DMS53 treated with DMSO at 0.1 percent for 48 hours (cell line): ENCODE measurements at regions not wholly inside any gene's neighbourhood (a gene's known extent, or its start where the extent isn't known, plus 50 kb on each side); places are given as distances from the start of the nearest gene placed in this dataset.

Experiments used
- DNase-seq: peaks from one replicate; lab custom pipeline; 2025; ENCODE audit not compliant: unreplicated experiment; lab: John Stamatoyannopoulos, UW

GRCh38 chr1:58890113-58890512 is 106.3 kb upstream of the JUN start:
- no peak for DNase-seq

DNA sequence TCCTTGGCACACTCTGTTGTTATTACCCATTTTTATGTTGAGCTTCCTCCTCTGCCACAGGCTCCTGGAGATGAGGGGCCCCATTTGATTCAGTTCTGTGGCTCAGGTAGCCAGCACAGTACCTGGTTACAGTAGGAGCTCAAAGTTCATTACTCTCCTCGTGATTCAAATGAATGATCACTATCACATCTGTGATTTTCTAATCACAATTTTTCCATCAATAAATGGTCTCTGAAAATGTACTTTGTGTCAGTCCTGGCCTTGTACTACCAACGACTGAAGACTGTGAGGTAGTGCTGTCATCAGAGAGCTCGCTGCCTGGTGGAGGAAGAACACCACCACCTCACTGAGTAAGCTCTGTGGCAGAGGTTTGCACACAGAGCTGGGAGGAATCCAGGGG is 106.8 kb upstream of the JUN start:
- DNase-seq, result no peak

GRCh38 chr1:58891347-58891746 is 107.5 kb upstream of the JUN start:
- DNase-seq, result no peak

DNA sequence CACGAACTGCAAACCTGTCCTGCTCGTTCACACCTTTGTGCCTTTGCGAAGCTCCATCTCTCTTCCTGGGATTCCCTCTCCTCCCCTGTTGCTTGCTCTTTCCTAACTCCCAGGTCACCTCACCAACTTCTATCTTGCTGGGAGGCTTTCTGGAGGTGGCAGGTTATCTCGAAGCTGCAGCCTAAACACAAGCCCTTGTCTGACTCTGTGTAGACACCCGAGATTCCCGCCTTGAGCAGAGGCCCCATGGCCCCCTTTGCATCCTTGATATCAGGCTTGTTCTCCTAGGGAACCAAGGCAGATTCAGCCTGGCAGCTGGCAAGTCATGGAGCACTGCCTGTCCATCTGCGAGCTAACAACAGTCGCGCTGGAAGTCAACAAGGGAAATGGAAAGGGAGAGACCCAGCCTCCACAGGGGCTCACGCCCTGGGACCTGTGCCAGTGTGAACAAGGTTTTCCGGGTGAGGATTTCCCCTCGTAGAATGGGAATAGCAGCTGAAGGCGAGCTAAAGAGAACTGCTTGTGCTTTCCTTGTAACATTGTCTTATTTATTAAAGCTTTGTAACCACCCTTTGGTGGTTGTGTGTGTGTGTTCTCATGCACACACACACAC is 109.5 kb upstream of the JUN start:
- peak; percentile 84 for DNase-seq

DNA sequence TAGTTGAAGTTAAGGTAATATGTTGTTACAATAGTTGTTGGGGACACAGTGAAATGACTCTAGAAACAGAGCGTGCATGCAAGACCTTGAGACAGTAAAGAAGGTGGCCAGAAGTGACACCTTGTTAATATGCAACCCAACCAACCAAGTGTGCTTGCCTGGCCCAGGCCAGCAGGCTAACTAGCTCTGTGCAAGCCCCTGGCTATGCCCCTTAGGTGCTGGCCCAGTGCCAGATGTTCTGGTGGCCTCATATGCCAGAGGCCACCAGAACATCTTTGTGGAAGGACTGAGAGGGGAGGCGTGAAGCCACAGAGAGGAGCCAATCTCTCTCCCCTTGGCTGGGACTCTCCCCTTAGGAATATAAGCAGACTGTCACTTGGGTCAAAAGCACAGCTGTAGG is 111.2 kb upstream of the JUN start:
- DNase-seq, result no peak

DNA sequence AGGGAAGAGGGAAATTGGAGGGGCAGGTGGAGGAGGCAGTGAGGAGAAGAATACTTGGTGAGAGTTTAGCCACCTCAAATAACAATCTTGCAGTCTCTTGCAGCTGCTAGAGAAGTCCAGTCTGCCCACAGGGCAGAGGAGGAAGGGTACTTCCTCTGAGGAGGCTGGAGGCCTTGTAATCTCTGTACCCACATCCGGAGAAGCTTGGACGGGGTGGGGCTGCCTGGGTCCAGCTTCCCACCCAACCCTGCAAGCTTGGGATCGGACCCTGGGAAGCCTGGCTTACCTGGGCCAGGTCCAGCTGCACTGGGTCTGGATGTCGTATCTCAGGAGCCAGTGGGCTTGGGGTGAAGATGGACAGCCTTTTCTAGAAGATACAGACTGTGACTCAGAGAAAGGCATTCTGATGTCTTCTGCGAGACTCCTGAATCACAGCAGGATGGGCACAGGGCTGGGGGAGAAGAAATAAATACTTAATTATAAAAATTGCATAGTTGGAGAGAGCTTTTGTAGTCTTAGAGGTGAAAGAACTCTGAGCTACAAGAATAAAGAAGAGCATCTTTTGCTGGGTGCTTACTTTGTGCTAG is 111.8 kb upstream of the JUN start:
- no peak for DNase-seq

DNA sequence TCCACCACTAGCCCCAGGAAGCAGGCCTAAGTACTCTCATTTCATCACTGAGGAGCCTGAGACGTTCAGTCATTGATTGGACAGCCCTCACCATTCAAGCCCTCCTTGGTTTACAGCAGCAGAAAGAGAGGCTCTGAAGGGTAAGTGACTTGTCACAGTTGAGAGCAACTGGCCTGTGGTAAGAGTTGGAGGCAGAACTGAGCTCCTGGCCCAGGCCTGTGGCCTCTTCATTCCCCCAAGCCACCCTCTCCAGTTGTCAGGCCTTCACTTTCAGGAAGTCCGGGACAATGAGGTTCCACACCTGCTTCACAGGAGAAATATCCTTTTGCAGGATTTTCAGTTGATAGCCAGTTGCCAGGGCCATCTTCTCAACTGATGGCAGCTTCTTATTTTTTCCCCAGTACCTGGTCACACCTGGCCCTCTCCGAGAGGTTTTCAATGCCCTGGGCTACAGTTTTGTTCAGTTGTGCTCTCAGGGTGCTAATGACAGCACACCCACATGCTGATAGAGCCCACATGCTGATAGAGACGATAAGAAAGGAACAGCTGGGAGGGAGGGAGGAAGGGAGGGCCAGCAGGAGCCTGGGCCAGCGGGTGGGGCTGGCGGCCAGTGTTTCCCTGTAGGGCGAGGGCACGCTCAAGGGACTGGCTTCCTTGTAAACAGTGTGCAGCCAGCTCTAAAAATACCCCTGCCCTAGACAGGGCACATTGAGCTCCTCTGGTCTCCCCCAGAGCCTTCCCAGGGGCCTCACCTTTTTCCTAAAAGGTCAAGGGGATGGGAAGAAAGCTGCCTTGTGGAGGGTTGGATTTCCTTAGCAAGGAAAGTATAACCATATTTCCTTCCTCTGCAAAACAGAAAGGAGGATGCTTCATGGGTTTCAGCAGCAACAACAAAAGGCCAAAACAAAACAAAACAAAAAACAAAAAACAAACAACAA is 112.7 kb upstream of the JUN start:
- DNase-seq, result peak; percentile 90

DNA sequence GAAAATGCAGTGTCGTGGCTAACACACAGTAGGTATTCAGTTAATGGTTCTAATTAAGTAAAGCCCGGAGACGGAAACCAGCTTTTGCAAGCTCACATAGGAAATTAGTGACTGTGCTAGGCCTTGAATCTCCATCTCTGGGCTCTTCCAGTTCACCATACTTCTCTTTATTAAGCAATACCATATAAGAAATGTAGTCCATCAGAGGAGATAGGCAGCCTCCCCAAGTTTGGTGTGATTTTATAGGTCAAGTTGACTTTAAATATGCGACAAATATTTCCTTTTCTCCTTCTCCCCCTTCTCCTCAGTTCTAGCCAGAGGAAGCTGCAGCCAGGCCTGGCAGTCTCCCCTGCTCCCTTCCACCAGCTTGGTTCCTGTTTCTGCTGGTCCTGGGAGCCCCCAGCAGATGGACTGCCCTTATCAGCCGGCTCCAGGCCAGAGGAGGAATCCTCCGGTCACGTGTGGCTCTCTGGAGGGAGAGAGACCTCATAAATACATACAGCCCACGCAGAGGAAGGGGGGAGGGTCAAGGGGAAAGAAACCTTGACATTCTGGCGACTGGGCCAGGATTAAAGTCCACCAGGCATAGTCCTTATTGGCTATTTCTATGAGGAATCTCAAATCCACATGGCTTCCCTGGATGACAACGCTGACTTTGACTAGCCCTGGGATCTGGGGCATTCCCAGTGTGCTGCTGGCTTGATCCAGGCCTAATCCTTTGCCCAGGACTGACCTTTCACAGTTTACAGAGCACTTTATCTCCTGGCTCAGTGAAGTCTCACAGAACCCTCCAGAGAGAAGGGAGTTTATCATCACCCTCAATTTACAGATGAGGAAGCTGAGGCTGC is 115.1 kb upstream of the JUN start:
- peak; percentile 26 for DNase-seq

GRCh38 chr1:58899587-58900271 is 115.9 kb upstream of the JUN start:
- no peak for DNase-seq

DNA sequence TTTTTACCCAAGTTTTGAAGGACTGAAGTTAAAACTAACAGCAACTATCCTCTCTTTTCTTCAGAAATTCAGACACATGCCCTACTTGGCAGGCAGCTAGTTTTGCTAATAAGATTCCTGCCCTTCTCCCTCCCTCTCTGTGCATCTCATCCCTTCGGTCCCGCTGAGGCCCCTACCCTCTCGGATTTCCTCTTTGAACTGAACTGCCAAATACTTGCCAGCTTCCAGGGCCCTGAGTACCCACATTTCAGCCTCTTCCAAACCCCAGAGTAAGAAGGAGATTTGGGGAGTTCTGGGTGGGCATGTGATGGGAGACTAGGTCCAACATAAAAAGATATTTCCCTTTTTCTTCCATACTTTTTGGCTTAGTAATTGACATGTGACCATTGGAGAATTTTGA is 116.5 kb upstream of the JUN start:
- DNase-seq, result no peak

DNA sequence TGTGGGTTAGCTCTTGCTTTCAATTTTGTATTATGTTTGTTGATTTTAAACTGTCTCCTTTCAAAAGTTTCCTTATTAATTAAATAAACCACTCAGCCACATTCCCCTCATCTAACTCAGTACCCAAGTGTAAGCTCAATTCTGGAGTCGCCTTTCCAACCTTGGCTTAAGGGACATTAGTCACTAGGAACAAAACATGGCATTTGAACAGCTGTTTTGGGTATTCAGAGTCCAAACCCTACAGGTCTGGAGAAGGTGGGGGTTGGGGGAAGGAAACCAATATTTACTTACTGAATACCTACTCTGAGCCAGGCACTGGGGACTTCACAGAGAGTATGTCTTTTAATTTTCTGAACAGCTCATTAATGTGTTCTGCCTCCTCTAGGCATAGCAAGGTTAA is 117.2 kb upstream of the JUN start:
- DNase-seq, result peak; percentile 49

DNA sequence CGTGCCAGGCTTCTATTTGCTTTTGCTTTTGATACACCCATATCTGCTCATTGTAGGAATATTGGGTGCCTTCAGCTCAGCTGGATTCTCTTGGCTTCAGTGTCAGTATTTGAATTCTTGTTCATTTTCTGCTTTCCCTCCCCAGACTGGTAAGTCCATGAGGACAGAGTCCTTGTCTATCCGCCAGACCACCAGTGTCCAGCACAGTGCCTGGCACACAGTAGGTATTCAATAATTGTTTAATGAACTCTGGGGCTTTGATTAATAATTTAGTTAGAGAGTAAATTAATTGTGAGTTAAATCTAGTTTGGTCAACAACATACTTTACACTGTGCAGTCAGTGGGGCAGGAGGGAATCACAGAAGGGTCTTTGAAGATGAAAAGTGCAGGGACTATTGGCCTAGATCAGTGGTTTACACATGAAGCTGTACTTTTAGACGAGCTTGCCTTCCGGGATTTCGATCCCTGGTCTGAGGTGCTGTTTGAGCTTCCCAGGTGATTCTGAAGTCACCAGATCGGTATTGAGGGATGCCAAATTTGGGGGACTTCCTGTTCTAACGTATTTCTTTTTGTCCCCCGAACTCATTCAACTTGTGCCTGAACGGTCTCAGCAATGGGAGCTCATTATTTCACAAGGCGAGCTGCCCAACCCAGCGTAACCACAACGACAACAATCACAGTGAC is 119.1 kb upstream of the JUN start:
- DNase-seq, result peak; percentile 78

DNA sequence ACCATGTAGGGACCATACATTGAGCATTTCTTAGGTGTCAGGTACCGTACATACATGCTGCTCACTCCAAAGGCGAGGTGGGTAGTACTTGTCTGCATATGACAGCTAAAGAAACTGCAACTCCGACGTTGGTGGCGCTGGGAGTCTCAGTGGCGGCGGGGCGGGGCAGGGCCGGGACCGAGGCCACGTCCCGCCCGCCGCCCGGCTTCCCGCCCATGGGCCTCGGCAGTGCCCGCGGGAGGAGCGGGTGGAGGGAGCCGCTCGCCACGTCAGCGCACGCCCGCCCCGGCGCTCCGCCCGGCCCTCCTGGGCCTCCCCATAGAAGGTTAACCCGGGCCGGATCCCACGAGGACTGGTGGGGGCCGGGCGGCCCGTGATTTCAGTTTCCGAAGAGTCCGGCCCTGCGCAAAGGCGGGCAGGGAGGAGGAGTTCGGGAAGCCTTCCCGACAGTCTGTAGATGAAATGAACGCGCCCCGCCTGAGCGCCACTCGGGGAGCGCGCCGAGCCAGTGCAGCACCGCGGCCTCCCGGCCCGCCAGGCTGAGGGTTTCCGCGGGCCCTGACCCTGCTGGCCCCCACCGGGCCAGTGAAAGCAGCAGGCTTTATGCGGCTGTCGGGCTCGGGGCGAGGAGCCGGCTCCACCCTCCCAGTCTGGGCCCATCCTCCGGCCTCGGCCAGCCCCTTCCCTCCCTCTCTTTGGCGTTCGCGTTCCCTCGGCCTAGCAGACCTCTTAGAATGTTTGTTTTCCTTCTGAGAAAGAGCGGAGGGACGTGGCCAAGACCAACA is 119.9 kb upstream of the JUN start:
- peak; percentile 97 for DNase-seq

- DNase-seq, result no peak
These were observed 120.7 kb upstream of the JUN start for GRCh38 chr1:58904299-58905125.

GRCh38 chr1:58905126-58905490 is 121.3 kb upstream of the JUN start:
- no peak for DNase-seq

GRCh38 chr1:58905628-58906221 is 121.9 kb upstream of the JUN start:
- no peak for DNase-seq

- no peak for DNase-seq
These were observed 123.6 kb upstream of the JUN start for GRCh38 chr1:58907398-58907797.
